A673 (cell line): ENCODE measurements at regions not wholly inside any gene's neighbourhood (a gene's known extent, or its start where the extent isn't known, plus 50 kb on each side); places are given as distances from the start of the nearest gene placed in this dataset.

ENCODE experiments used
- BruUV-seq: library from RNA; stranded (reverse); fragments of 400-500 nt; replicated peaks from 2 replicates; lab custom pipeline; 2021; lab: Mats Ljungman, UMichigan
- CTCF ChIA-PET: fragments of 300-600 bp; sonication (Branson Sonifier 250); formaldehyde crosslinking; loops from one replicate; lab custom pipeline; 2022; ENCODE audit warnings: antibody characterized with exemption; lab: Charles Lee
- POLR2A ChIA-PET: fragments of 300-600 bp; sonication (Branson Sonifier 250); formaldehyde crosslinking; loops from one replicate; lab custom pipeline; 2022; ENCODE audit warnings: antibody characterized with exemption; ENCODE audit not compliant: low non-redundant PET; lab: Charles Lee
- DNase-seq: peaks from one replicate; pipeline ENCODE4 v3.0.0-alpha.2; 2015; ENCODE audit warnings: low spot score
- H3K27ac ChIP-seq: fragments of 200-600 bp; sonication (generic); 2 replicates; pipeline ENCODE4 v1.5.1; 2016; ENCODE audit warnings: mixed run types, low read depth, mild to moderate bottlenecking, mixed read lengths, antibody characterized with exemption, low read length; ENCODE audit not compliant: poor library complexity, severe bottlenecking
- H3K27me3 ChIP-seq: fragments of 200-600 bp; sonication (generic); replicated peaks from 2 replicates; pipeline ENCODE4 v1.6.1; 2017; ENCODE audit warnings: mixed run types, low read depth, mild to moderate bottlenecking, mixed read lengths, antibody characterized with exemption, low read length; ENCODE audit not compliant: insufficient read depth, poor library complexity
- H3K36me3 ChIP-seq: fragments of 200-600 bp; sonication (generic); 2 replicates; pipeline ENCODE4 v1.6.1; 2016; ENCODE audit warnings: mixed run types, mild to moderate bottlenecking, mixed read lengths, antibody characterized with exemption, low read length; ENCODE audit not compliant: insufficient read depth, poor library complexity, severe bottlenecking
- H3K4me1 ChIP-seq: fragments of 200-600 bp; sonication (generic); 2 replicates; pipeline ENCODE4 v1.6.1; 2017; ENCODE audit warnings: mixed run types, mild to moderate bottlenecking, mixed read lengths, antibody characterized with exemption, low read length; ENCODE audit not compliant: insufficient read depth, poor library complexity, severe bottlenecking
- H3K4me3 ChIP-seq: fragments of 200-600 bp; sonication (generic); 2 replicates; pipeline ENCODE4 v1.5.1; 2016; ENCODE audit warnings: low read depth, mixed run types, mild to moderate bottlenecking, mixed read lengths, low read length; ENCODE audit not compliant: poor library complexity, severe bottlenecking
- H3K9me3 ChIP-seq: fragments of 200-600 bp; sonication (generic); 2 replicates; pipeline ENCODE4 v1.6.1; 2016; ENCODE audit warnings: mixed run types, low read depth, mild to moderate bottlenecking, mixed read lengths, antibody characterized with exemption, low read length; ENCODE audit not compliant: poor library complexity, severe bottlenecking
- EZH2 ChIP-seq: fragments of 200-600 bp; sonication (generic); IDR thresholded peaks from 2 replicates; pipeline ENCODE4 v1.6.1; 2017; ENCODE audit warnings: borderline replicate concordance, low read depth, mild to moderate bottlenecking, mixed read lengths, antibody characterized with exemption, low read length; ENCODE audit not compliant: poor library complexity, severe bottlenecking
- intact Hi-C: fragments of 100-400 bp; cut with micrococcal nuclease; formaldehyde crosslinking; loops from one replicate; pipeline ENCODE4 v1.10.0; 2022; ENCODE audit not compliant: unreplicated experiment
- TF ChIP-seq, protein P1 (sequence below): fragments of 300-800, 200-600 bp; sonication (generic); conservative IDR thresholded peaks from 2 replicates; pipeline ENCODE4 v1.5.1; 2017; ENCODE audit warnings: low read depth, mild to moderate bottlenecking, antibody characterized with exemption, low read length, moderate library complexity, mixed read lengths

DNA sequence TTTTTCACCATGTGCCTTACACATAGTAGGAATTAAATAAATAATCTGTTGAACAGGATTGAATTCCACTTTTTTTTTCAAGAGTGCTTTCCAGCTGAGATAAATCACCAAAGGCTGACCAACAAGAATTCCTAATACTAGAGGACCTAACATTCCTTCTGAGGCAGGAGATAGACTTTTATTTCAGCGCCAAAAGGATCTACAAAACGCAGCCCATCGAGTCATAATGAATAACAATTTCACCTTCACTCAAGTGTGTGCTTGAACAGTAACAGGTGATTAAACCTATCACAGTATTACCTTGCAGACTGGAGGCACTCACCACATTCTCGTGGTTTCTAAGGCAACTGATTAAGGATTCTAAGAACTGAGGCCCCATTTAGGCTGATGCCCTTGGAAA, 224.3 kb upstream of the ATP2B1 start:
- no TSS peak for BruUV-seq
- ChIA-PET POLR2A (no interaction called here), CTCF (no interaction called here)
- TF ChIP-seq EZH2: no peak
- TF ChIP-seq, protein P1, sequence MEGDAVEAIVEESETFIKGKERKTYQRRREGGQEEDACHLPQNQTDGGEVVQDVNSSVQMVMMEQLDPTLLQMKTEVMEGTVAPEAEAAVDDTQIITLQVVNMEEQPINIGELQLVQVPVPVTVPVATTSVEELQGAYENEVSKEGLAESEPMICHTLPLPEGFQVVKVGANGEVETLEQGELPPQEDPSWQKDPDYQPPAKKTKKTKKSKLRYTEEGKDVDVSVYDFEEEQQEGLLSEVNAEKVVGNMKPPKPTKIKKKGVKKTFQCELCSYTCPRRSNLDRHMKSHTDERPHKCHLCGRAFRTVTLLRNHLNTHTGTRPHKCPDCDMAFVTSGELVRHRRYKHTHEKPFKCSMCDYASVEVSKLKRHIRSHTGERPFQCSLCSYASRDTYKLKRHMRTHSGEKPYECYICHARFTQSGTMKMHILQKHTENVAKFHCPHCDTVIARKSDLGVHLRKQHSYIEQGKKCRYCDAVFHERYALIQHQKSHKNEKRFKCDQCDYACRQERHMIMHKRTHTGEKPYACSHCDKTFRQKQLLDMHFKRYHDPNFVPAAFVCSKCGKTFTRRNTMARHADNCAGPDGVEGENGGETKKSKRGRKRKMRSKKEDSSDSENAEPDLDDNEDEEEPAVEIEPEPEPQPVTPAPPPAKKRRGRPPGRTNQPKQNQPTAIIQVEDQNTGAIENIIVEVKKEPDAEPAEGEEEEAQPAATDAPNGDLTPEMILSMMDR: no peak
- Histone ChIP-seq H3K36me3 (no peaks in the 10 kb centered on the region), H3K4me3 (no peak overlapping the region), H3K9me3 (no peaks in the 10 kb centered on the region), H3K27ac (no peak overlapping the region), H3K4me1 (peaks cover 18% of the 10 kb centered on the region), H3K27me3 (no peaks in the 10 kb centered on the region)
- intact Hi-C loops: no loop called here
- DNase-seq: no peak

DNA sequence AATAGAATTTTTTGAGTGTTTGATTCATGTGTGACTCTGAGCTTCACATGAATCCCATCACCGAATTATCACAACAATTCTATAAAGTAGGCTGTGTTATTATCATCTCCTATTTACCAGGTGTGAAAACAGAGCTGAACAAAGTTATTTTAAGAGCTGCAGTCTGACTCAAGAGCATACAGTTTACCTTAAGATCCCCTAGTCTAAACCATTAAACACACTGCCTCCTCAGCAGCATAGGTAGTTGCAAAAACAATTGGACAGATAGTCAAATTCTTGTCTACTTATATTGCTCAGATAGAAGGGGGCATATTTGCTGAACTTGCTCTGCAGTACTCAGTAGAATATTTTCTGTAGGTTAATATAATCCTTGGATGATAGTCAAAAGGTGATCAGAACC, 219.8 kb upstream of the ATP2B1 start:
- POLR2A ChIA-PET: no interaction called here
- CTCF ChIA-PET: no interaction called here
- BruUV-seq: no TSS peak

DNA sequence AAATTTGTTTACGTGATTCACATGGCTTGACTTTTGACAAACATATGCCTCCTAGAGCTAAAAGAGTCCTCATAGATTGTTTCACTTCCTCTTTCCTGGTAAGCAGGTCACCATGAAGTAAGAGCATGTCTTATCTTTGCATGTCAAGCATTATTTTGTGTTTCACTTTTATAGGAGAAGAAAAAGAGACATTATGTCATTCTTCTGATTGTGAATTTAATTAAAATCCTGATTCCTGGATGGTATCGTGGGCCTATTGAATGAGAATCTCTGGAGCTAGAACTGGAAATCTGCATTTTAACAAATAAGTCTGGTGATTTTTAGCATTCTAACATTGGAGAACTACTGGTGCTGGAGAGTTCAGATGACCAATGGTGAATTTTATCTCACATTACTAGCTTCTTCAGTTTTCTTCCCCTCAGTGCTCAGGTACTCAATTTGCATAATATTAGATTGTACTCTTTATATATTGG, 218.6 kb upstream of the ATP2B1 start:
- H3K27ac ChIP-seq: no peak overlapping the region
- ChIA-PET CTCF (no interaction called here), POLR2A (no interaction called here)
- BruUV-seq: no TSS peak
- no peaks in the 10 kb centered on the region for H3K36me3 ChIP-seq
- no peaks in the 10 kb centered on the region for H3K9me3 ChIP-seq
- intact Hi-C loops: no loop called here
- H3K4me1 ChIP-seq: no peaks in the 10 kb centered on the region
- no peak for TF ChIP-seq EZH2
- TF ChIP-seq, protein P1: no peak
- no peak overlapping the region for H3K4me3 ChIP-seq
- H3K27me3 ChIP-seq: no peaks in the 10 kb centered on the region
- no peak for DNase-seq

More for the DNA sequence above, 219.8 kb upstream of the ATP2B1 start:
- Histone ChIP-seq H3K9me3 (no peaks in the 10 kb centered on the region), H3K36me3 (no peaks in the 10 kb centered on the region), H3K4me1 (no peaks in the 10 kb centered on the region), H3K27ac (no peak overlapping the region), H3K4me3 (no peak overlapping the region), H3K27me3 (no peaks in the 10 kb centered on the region)
- intact Hi-C loops: no loop called here
- DNase-seq: no peak
- no peak for TF ChIP-seq EZH2
- TF ChIP-seq, protein P1: no peak
